ENCODE measurements at regions not wholly inside any gene's neighbourhood (a gene's known extent, or its start where the extent isn't known, plus 50 kb on each side); places are given as distances from the start of the nearest gene placed in this dataset.
"Not testable (repeated sequence)": the region's sequence is repeated elsewhere in the genome, so short reads cannot be mapped to it uniquely, and the experiment has no call there.

- H3K4me3 ChIP-seq (ENCODE audit: low read depth, low read length), result no peak overlapping the region
Observed at GRCh38 chr13:58660826-58661225, 1029.3 kb downstream of the PCDH17 start.

GRCh38 chr13:58666331-58666730, 1034.8 kb downstream of the PCDH17 start:
- H3K4me3 ChIP-seq (ENCODE audit: low read depth, low read length), result no peak overlapping the region
- DNase-seq (ENCODE audit: low read depth), result no peak

More at GRCh38 chr13:58660826-58661225, 1029.3 kb downstream of the PCDH17 start:
- DNase-seq (ENCODE audit: low read depth), result no peak

GRCh38 chr13:58667096-58667495, 1035.6 kb downstream of the PCDH17 start:
- DNase-seq (ENCODE audit: low read depth), result no peak
- H3K4me3 ChIP-seq (ENCODE audit: low read depth, low read length), result no peak overlapping the region

GRCh38 chr13:58680115-58680514, 1048.6 kb downstream of the PCDH17 start:
- H3K4me3 ChIP-seq (ENCODE audit: low read depth, low read length), result no peak overlapping the region
- no peak for DNase-seq (ENCODE audit: low read depth)

- DNase-seq (ENCODE audit: low read depth), result no peak
- H3K4me3 ChIP-seq (ENCODE audit: low read depth, low read length), result no peak overlapping the region
Observed at GRCh38 chr13:58682616-58683015, 1051.1 kb downstream of the PCDH17 start.

- H3K4me3 ChIP-seq (ENCODE audit: low read depth, low read length), result no peak overlapping the region
- DNase-seq (ENCODE audit: low read depth), result no peak
Observed at GRCh38 chr13:58687148-58687547, 1055.6 kb downstream of the PCDH17 start.

GRCh38 chr13:58698531-58698930, 1067.0 kb downstream of the PCDH17 start:
- H3K4me3 ChIP-seq (ENCODE audit: low read depth, low read length), result no peak overlapping the region
- DNase-seq (ENCODE audit: low read depth), result no peak

- H3K4me3 ChIP-seq (ENCODE audit: low read depth, low read length), result no peak overlapping the region
- DNase-seq (ENCODE audit: low read depth), result no peak
Observed at GRCh38 chr13:58704953-58705352, 1073.4 kb downstream of the PCDH17 start.

- DNase-seq (ENCODE audit: low read depth), result no peak
- no peak overlapping the region for H3K4me3 ChIP-seq (ENCODE audit: low read depth, low read length)
Observed at GRCh38 chr13:58706421-58706820, 1074.9 kb downstream of the PCDH17 start.

GRCh38 chr13:58712191-58712590, 1080.6 kb downstream of the PCDH17 start:
- no peak for DNase-seq (ENCODE audit: low read depth)

GRCh38 chr13:58714016-58714415, 1082.5 kb downstream of the PCDH17 start:
- DNase-seq (ENCODE audit: low read depth); H3K4me3 ChIP-seq (ENCODE audit: low read depth, low read length): not testable (repeated sequence)

More at GRCh38 chr13:58712191-58712590, 1080.6 kb downstream of the PCDH17 start:
- H3K4me3 ChIP-seq (ENCODE audit: low read depth, low read length), result no peak overlapping the region

GRCh38 chr13:58721273-58721672, 1089.7 kb downstream of the PCDH17 start:
- no peak overlapping the region for H3K4me3 ChIP-seq (ENCODE audit: low read depth, low read length)
- no peak for DNase-seq (ENCODE audit: low read depth)

- no peak overlapping the region for H3K4me3 ChIP-seq (ENCODE audit: low read depth, low read length)
- DNase-seq (ENCODE audit: low read depth), result no peak
Observed at GRCh38 chr13:58728126-58728525, 1096.6 kb downstream of the PCDH17 start.

- no peak for DNase-seq (ENCODE audit: low read depth)
- no peak overlapping the region for H3K4me3 ChIP-seq (ENCODE audit: low read depth, low read length)
Observed at GRCh38 chr13:58729361-58729760, 1097.8 kb downstream of the PCDH17 start.

- DNase-seq (ENCODE audit: low read depth), result no peak
- H3K4me3 ChIP-seq (ENCODE audit: low read depth, low read length), result no peak overlapping the region
Observed at GRCh38 chr13:58744686-58745085, 1113.1 kb downstream of the PCDH17 start.

- no peak overlapping the region for H3K4me3 ChIP-seq (ENCODE audit: low read depth, low read length)
- no peak for DNase-seq (ENCODE audit: low read depth)
Observed at GRCh38 chr13:58767566-58767965, 1136.0 kb downstream of the PCDH17 start.

GRCh38 chr13:58773280-58773859, 1141.8 kb downstream of the PCDH17 start:
- H3K4me3 ChIP-seq (ENCODE audit: low read depth, low read length), result no peak overlapping the region
- no peak for DNase-seq (ENCODE audit: low read depth)

- DNase-seq (ENCODE audit: low read depth), result no peak
- no peak overlapping the region for H3K4me3 ChIP-seq (ENCODE audit: low read depth, low read length)
Observed at GRCh38 chr13:58782736-58783135, 1151.2 kb downstream of the PCDH17 start.

GRCh38 chr13:58792854-58793253, 1161.3 kb downstream of the PCDH17 start:
- DNase-seq (ENCODE audit: low read depth), result no peak
- no peak overlapping the region for H3K4me3 ChIP-seq (ENCODE audit: low read depth, low read length)

GRCh38 chr13:58795715-58796114, 1164.2 kb downstream of the PCDH17 start:
- no peak overlapping the region for H3K4me3 ChIP-seq (ENCODE audit: low read depth, low read length)
- no peak for DNase-seq (ENCODE audit: low read depth)

GRCh38 chr13:58804832-58805231, 1173.3 kb downstream of the PCDH17 start:
- no peak overlapping the region for H3K4me3 ChIP-seq (ENCODE audit: low read depth, low read length)

GRCh38 chr13:58806401-58806800, 1174.9 kb downstream of the PCDH17 start:
- no peak overlapping the region for H3K4me3 ChIP-seq (ENCODE audit: low read depth, low read length)
- no peak for DNase-seq (ENCODE audit: low read depth)

More at GRCh38 chr13:58804832-58805231, 1173.3 kb downstream of the PCDH17 start:
- no peak for DNase-seq (ENCODE audit: low read depth)
